Prostate gland (tissue), 2 donors: ENCODE measurements at regions not wholly inside any gene's neighbourhood (a gene's known extent, or its start where the extent isn't known, plus 50 kb on each side); places are given as distances from the start of the nearest gene placed in this dataset.

Experiments used
- POLR2A ChIP-seq: fragments of 450-650 bp; IDR thresholded peaks from one replicate; pipeline ENCODE4 v1.6.1; 2016; ENCODE audit warnings: antibody characterized with exemption, mild to moderate bottlenecking
- TF ChIP-seq, protein P1 (sequence below), 4 experiments: fragments of 200-600 bp in 2 of 4; fragments of 450-650 bp in 2 of 4; sonication (generic) in 2 of 4; IDR thresholded peaks; 1 replicate in 3 of 4; 2 replicates in 1 of 4; pipeline ENCODE4 v1.5.1; 2016 to 2019; ENCODE audit warnings: antibody characterized with exemption in 4 of 4, mild to moderate bottlenecking in 2 of 4, moderate library complexity in 2 of 4

DNA sequence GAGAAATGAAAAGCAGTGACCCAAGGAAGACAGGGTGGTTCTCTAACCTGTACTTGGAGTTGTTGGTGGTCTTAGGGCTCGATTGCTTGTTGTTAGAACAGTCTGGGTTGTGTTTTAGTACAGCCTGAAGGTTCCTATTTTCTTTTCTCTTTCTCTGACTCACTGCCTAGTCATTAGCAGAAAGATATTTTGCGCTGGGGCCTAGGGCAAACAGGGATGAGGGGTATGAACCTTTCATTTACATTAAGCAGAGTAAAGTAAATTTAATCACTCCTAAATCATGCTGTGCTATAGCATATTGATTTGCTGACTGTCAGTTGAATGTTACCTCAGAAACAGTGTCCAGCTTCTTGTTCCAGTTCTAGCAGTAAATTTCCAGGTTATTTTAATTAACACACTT, 197.2 kb downstream of the RWDD3 start:
- TF ChIP-seq, protein P1, sequence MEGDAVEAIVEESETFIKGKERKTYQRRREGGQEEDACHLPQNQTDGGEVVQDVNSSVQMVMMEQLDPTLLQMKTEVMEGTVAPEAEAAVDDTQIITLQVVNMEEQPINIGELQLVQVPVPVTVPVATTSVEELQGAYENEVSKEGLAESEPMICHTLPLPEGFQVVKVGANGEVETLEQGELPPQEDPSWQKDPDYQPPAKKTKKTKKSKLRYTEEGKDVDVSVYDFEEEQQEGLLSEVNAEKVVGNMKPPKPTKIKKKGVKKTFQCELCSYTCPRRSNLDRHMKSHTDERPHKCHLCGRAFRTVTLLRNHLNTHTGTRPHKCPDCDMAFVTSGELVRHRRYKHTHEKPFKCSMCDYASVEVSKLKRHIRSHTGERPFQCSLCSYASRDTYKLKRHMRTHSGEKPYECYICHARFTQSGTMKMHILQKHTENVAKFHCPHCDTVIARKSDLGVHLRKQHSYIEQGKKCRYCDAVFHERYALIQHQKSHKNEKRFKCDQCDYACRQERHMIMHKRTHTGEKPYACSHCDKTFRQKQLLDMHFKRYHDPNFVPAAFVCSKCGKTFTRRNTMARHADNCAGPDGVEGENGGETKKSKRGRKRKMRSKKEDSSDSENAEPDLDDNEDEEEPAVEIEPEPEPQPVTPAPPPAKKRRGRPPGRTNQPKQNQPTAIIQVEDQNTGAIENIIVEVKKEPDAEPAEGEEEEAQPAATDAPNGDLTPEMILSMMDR (IDR thresholded peaks at IDR 0.05): no peak
- TF ChIP-seq POLR2A: no peak
